ENCODE measurements at regions not wholly inside any gene's neighbourhood (a gene's known extent, or its start where the extent isn't known, plus 50 kb on each side); places are given as distances from the start of the nearest gene placed in this dataset.

- TF ChIP-seq CTCF (IDR thresholded peaks at IDR 0.05) (no peak), POLR2A (IDR thresholded peaks at IDR 0.05) (no peak)
Observed at GRCh38 chr1:188170411-188170810, 1341.7 kb downstream of the PLA2G4A start.

All from body of pancreas (tissue), 4 donors.